Lower lobe of right lung (tissue), 2 donors: ENCODE measurements at regions not wholly inside any gene's neighbourhood (a gene's known extent, or its start where the extent isn't known, plus 50 kb on each side); places are given as distances from the start of the nearest gene placed in this dataset.
A peak's percentile ranks its signal among the peaks of the same experiment; 100 is the strongest.

Experiments
- ATAC-seq, 2 donors: fragments of 200-7000 bp; cut with Tn5 transposase; one replicate each; pipeline ENCODE4 v1.9.1; 2020 to 2022; ENCODE audit warnings: mild to moderate bottlenecking in 2 of 2, moderate library complexity in 2 of 2
- DNase-seq: peaks from one replicate; pipeline ENCODE4 v3.0.0-alpha.2; 2020
- H3K27ac ChIP-seq: fragments of 200-600 bp; one replicate; pipeline ENCODE4 v1.8.0; 2022
- H3K27me3 ChIP-seq: fragments of 200-600 bp; one replicate; pipeline ENCODE4 v1.8.0; 2022; ENCODE audit warnings: low read depth
- H3K36me3 ChIP-seq: fragments of 200-600 bp; one replicate; pipeline ENCODE4 v1.8.0; 2022; ENCODE audit warnings: mild to moderate bottlenecking
- H3K4me1 ChIP-seq: fragments of 200-600 bp; one replicate; pipeline ENCODE4 v1.8.0; 2022
- H3K4me3 ChIP-seq: fragments of 200-600 bp; one replicate; pipeline ENCODE4 v1.8.0; 2022; ENCODE audit warnings: mild to moderate bottlenecking
- H3K9me3 ChIP-seq: fragments of 200-600 bp; one replicate; pipeline ENCODE4 v1.8.0; 2022
- intact Hi-C: fragments of 100-400 bp; cut with DNase I; formaldehyde crosslinking; loops from one replicate; pipeline ENCODE4 v1.11.0; 2022
- TF ChIP-seq, protein P1 (sequence below): fragments of 200-600 bp; IDR thresholded peaks from one replicate; pipeline ENCODE4 v1.8.0; 2022; ENCODE audit warnings: antibody characterized with exemption, mild to moderate bottlenecking
- donor health status: DM: no; HTN: yes; CAD: no; lungs with severe emphysema.

DNA sequence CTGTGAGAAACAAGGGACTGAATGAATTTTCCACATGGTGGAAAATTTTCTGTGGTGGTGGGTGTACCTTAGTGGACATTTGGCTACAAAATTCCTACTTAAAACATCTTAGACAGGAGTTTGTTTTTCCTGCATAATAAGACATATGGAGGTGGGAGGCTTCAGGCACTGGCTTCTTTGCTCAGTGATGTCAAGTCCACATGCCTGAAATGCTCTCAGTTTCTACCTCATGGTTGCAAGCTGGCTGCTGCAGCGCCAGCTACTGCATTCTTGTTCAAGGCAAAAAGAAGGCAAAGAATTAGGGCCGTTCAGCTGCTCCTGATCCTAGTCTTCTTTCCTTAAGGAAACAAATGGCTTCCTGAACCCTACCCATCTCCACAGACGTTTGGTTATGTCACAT lies 99.9 kb upstream of the FAM204A start:
- TF ChIP-seq, protein P1, sequence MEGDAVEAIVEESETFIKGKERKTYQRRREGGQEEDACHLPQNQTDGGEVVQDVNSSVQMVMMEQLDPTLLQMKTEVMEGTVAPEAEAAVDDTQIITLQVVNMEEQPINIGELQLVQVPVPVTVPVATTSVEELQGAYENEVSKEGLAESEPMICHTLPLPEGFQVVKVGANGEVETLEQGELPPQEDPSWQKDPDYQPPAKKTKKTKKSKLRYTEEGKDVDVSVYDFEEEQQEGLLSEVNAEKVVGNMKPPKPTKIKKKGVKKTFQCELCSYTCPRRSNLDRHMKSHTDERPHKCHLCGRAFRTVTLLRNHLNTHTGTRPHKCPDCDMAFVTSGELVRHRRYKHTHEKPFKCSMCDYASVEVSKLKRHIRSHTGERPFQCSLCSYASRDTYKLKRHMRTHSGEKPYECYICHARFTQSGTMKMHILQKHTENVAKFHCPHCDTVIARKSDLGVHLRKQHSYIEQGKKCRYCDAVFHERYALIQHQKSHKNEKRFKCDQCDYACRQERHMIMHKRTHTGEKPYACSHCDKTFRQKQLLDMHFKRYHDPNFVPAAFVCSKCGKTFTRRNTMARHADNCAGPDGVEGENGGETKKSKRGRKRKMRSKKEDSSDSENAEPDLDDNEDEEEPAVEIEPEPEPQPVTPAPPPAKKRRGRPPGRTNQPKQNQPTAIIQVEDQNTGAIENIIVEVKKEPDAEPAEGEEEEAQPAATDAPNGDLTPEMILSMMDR, result no peak
- Histone ChIP-seq H3K27me3 (peaks cover 23% of the 10 kb centered on the region), H3K36me3 (no peaks in the 10 kb centered on the region), H3K9me3 (no peaks in the 10 kb centered on the region), H3K4me3 (no peak overlapping the region), H3K27ac (no peak overlapping the region), H3K4me1 (no peaks in the 10 kb centered on the region)
- DNase-seq (no peak), ATAC-seq (no peak)
- intact Hi-C loops, result no loop called here

DNA sequence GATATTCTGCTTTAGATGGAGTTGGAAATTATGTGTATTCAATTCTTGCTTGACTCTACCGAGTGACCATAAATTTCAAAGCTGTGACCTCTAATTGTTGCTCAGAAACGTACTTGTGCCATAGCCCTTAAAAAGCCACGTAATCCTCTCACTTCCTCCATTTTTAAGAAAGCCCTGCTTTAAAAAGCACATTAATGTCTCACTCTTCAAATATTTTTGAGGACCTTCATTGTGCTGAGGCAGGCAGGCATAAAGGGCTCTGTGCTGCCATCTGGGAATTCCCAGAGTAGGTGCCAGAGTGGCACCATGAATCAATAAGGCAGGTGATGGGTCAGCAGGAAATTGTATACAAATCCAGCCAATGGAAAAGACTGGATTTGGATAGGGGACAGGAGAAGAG lies 97.7 kb upstream of the FAM204A start:
- H3K27ac ChIP-seq, result no peak overlapping the region
- peaks cover 26% of the 10 kb centered on the region for H3K27me3 ChIP-seq
- intact Hi-C loops, result no loop called here
- DNase-seq, result no peak
- no peak for ATAC-seq
- no peak overlapping the region for H3K4me3 ChIP-seq
- H3K36me3 ChIP-seq, result no peaks in the 10 kb centered on the region
- TF ChIP-seq, protein P1, result no peak
- H3K4me1 ChIP-seq, result no peaks in the 10 kb centered on the region
- no peaks in the 10 kb centered on the region for H3K9me3 ChIP-seq

DNA sequence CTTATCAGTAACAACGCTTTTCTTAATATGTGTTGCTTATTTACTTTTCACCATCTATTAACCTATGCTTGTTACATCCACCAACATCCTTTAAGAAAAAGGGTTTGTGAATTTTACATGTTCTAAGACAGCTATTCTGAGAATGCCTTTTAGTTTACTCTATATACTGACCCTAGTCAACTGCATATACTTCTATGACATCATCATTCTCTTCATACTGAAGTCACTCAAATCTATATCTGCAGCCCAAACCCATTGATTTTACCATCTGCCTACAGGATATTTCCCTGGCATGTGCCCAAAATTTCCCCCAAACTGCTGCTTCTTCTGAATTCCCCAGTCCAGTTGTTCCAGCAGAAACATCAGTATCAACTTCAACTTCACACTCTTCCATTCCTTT lies 94.6 kb upstream of the FAM204A start:
- Histone ChIP-seq H3K36me3 (no peaks in the 10 kb centered on the region), H3K9me3 (no peaks in the 10 kb centered on the region), H3K27me3 (peaks cover 26% of the 10 kb centered on the region), H3K4me3 (no peak overlapping the region), H3K4me1 (no peaks in the 10 kb centered on the region), H3K27ac (no peak overlapping the region)
- DNase-seq (no peak), ATAC-seq (no peak)
- TF ChIP-seq, protein P1, result no peak
- intact Hi-C loops, result no loop called here

DNA sequence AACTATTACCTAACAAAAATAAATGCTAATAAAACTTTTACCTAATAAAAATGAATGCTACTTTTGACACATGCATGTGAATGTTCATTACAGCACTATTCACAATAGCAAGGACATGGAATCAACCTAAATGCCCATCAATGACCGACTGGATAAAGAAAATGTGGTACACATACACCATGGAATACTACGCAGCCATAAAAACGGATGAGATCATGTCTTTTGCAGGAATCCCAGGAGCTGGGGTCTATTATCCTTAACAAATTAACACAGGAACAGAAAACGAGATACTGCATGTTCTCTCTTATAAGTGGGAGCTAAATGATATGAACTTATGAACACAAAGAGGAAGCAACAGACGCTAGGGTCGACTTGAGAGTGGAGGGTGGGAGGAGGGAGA lies 88.1 kb upstream of the FAM204A start:
- Histone ChIP-seq H3K27ac (no peak overlapping the region), H3K4me1 (no peaks in the 10 kb centered on the region), H3K36me3 (no peaks in the 10 kb centered on the region), H3K27me3 (peaks cover 3% of the 10 kb centered on the region), H3K4me3 (no peak overlapping the region), H3K9me3 (no peaks in the 10 kb centered on the region)
- intact Hi-C loops, result no loop called here
- TF ChIP-seq, protein P1, result no peak
- no peak for ATAC-seq
- DNase-seq, result no peak

DNA sequence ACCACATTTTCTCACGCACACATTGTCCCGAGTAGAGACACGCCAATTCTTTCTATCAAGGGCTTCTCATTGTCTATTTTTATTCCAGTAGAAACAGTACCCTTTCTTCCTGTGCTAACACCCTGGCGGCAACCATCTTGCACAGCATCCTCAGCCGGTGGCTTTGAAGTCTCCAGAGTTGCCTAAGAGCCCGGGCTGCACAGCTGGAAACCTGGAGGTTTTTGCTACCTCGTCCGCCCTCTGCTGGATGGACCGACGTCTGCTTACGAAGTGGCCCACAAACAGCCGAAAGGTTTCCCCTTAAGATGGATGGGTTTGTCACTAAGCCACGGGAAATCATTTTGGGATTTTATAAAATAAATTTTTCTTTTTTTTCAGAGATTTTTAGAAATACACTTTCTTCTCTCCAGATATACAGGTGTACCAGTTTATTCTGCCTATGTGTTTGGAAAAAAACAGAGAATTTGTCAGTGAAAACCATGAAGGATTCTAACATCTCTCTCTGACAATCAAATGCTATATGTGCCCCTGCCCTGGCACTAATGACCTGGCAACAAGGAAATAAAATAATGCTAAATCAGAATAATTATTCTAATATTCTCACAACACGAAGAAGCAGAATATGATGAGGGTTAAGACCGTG lies 81.8 kb upstream of the FAM204A start:
- Histone ChIP-seq H3K4me1 (no peaks in the 10 kb centered on the region), H3K9me3 (no peaks in the 10 kb centered on the region), H3K27ac (no peak overlapping the region), H3K4me3 (no peak overlapping the region), H3K27me3 (peaks cover 5% of the 10 kb centered on the region), H3K36me3 (no peaks in the 10 kb centered on the region)
- intact Hi-C loops, result no loop called here
- ATAC-seq (peak; percentile 89 to 92), DNase-seq (peak; percentile 88)
- TF ChIP-seq, protein P1, result peak; percentile 78
